HG03354 (cell line): ENCODE measurements at regions not wholly inside any gene's neighbourhood (a gene's known extent, or its start where the extent isn't known, plus 50 kb on each side); places are given as distances from the start of the nearest gene placed in this dataset.
"Not testable (repeated sequence)": the region's sequence is repeated elsewhere in the genome, so short reads cannot be mapped to it uniquely, and the experiment has no call there.

ENCODE experiments used
- ATAC-seq: cut with Tn5 transposase; IDR thresholded peaks from one replicate; pipeline ENCODE4 v1.9.1; 2021; ENCODE audit warnings: mild to moderate bottlenecking; ENCODE audit not compliant: unreplicated experiment, poor library complexity, severe bottlenecking

DNA sequence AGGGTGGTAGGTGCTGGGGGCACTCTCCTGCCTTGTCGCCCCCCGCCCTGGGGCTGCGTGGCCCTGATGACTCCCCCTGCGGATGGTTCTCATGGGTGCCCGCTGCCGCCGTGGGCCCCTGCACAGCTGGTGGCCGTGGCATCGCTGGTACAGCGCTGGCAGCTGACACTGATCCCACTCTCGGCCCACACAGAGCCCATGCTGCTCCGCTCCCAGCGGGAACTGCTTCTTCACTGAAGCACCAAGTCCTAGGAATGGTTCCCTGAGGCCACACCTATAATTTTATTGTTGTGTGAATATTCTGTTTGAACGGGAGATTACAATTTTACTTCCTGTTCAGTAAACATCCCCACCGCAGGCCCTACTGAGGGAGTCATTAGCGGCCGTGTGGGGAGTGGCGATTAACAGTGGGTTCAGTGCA lies 138.6 kb upstream of the NKX1-1 start:
- ATAC-seq, result no peak

DNA sequence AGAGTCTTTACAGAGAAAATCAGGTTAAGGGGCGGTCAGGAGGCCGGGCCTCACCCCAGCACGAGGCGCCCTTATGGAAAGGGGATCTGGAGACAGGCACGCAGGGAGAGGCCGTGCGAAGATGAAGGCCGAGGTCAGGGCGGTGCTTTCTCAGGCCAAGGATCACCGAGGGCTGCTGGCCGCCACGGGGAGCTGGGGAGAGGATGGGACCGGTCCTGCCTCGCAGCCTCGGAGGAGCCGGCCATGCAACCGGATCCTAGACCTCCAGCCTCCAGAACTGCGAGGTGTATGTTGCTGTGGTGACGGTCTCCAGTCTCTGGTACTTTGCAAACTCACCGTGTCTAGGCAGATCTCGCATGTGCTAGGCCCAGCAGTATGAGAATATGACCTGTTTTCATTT lies 138.2 kb upstream of the NKX1-1 start:
- not testable (repeated sequence) for ATAC-seq

DNA sequence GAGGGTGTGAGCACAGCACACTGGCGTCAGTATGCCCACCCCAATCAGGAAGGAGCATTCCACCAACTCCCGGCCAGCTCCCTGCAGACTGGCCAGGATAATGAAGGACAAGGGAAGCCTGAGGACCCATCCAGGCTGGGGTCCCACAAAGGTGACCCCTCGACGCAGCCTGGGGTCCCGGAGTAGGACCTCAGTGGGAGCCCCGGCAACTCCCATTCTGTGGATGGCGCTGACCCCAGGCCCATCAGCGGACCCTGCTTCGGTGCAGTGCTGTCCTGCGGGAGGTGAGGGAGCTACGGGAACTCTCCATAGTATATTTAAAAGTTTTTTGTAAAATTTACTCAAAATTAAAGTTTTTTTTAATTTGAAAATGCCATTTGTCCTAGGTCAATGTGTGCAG lies 137.7 kb upstream of the NKX1-1 start:
- ATAC-seq, result no peak

DNA sequence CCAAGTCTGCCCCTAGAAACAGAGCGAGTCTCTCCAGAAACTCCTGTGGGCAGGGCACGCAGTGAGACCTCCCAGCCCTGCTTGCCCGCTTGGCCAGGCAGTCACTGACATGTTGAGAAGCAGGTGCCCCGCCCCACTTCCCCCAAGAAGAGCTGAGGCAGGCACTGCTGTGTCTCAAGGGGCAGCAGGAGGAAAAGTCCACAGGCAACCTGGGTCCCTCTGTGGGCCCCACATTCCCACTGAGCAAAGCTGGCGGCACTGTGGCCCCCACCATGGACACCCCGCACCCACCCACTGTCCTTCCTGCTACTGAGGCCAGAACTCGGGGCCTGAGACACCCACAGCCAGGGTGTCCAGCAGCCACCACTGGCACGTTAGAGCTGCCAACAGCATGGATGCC lies 137.3 kb upstream of the NKX1-1 start:
- ATAC-seq, result no peak

DNA sequence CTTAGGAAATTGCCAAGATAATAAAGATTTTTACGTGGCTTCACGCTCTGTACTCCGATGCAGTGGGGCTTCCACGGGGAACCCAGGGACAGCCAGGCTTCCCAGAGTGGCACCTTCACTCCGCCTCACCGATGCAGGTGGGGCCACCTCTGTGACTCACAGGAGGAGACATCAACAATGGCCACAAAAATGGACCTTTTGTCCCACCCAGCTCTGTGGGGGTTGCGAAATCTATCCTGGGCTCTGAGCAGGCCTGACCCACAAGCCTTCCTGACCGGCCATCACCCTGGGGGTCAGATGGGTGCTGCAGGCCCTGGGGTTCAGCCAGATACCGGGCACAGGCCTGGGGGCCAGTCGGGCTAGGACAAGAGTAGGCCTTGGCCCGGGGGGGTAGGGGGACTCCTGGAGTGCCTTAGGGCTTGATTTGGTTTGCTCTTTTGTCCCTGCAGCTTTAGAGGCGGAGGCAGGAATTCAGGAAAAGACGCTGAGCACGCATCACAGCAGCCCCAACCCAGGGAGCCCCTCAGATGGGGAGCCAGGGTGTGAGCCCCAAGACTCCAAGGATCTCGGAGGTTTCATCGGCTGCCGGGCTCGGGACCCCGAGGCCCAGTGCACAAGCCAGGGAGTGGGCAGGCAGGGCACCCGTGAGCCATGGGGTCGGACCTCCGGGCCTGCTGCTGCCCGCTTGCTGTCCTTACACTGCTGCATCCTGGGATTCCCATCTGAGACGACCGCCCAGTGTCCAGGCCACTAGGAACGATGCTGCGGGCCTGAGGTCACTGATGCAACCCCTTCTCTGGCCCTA lies 136.5 kb upstream of the NKX1-1 start:
- ATAC-seq, result no peak

DNA sequence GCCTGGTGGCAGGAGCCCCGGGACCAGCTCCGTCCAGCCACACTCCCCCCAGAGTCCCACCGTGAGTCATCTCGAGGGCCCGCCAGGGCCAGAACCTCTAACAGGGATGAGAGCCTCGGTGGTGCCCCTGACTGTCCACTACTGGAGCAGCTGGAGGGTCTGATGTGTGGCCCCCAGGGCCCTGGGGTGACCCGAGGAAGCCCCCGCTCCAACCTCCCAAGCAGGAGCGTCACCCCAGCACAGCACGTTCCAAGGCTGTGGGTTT lies 135.9 kb upstream of the NKX1-1 start:
- no peak for ATAC-seq

DNA sequence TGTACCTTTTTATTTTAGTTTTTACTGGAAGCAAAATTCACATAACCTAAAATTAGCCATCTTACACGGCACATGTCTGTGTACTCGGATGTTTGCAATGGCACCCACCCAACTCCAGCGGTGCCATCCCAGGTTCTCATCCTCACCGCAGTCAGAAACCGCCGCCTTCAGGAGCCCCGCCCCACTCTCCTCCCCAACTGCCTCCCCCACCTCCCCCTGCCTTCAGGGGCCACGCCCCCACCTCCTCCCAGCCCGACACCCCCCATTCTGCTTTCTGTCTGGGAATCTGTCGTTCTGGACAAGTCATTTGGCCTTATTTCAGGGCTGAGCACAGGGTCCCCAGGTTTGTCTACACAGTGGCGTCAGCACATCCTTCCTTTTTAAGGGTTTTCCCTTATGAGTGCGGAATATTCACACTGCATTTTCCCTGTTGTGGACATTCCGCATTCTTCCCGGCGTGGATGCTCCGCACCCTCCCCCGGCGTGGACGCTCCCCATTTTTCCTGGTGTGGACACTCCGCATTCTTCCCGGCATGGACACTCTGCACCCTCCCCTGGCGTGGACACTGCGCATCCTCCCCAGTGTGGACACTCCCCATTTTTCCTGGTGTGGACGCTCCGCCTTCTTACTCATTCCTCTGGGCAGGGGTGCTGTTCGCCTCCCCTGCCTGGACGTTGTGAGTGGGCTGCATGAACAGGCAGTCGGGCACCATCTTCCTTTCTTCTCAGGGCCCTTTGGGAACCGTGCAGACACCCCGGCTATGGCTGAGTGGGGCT lies 135.4 kb upstream of the NKX1-1 start:
- no peak for ATAC-seq

DNA sequence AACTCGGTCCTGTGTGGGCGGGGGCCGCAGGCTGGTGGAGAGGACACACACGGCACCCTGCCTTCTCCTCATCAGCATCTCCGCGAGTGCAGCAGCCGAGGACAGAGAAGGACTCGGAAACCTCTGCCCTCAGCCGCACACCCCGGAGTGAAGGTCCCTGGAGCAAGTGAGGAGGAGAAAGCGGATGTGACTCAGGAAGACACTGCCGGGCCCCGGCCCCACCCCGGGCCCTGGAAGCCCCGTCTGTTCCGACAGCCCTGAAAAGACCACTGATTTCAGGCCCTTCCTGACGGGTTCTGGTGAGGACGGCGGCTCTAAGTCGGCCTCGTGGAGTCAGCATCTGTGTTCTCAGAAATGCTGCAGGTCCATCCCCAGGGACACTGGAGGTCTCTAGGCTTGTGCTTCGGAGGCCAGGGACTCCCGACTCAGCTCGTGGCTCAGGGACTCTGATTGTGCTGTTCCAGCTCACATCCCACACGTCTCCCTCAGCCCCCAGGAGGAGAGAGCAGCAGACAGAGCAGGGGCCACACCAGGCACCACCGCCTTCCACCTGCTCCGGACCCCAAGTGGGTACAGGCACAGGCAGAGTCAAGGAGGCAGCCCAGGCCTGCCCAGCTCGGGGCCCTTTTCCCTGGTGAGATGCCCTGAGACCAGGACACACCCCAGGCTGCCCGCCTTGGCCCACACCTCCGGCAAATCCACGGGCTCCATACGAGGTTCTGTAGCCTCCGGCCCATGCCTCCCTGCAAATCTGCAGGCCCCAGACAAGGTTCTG lies 134.5 kb upstream of the NKX1-1 start:
- no peak for ATAC-seq

DNA sequence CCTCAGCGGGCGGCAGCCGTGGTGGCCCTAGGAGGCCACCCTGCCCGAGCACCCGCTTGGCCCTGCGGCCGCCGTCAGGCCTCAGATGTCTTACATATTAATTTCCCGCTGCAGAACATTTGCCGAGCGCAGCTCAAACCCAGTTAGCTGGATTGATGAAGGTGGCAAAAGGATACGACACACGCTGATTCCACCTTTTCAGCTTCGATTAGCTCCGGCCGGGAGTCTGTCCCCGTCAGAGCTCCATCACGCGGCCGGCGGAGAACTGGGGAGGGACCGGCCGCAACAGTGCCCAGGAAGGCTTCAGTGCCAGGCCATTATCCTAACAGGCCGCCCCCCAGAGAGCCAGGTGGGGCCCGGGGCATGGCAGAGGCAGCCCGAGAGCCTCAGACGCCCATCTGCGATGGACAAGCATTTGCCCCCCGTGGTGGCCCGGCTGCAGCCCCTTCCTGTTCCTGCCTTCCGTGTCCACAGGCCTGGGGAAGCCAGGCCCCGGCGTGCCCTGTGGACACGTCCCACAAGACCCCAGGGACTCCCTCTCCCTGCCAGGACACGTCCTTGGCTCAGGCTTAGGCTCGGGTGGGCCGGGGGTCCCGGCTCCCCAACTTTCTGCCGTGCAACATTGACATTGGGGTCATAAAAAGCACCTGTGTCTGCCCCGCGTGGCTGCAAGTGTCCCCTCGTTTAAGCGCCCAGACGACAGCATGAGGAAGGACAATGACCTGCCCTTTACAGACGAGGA lies 133.8 kb upstream of the NKX1-1 start:
- no peak for ATAC-seq

DNA sequence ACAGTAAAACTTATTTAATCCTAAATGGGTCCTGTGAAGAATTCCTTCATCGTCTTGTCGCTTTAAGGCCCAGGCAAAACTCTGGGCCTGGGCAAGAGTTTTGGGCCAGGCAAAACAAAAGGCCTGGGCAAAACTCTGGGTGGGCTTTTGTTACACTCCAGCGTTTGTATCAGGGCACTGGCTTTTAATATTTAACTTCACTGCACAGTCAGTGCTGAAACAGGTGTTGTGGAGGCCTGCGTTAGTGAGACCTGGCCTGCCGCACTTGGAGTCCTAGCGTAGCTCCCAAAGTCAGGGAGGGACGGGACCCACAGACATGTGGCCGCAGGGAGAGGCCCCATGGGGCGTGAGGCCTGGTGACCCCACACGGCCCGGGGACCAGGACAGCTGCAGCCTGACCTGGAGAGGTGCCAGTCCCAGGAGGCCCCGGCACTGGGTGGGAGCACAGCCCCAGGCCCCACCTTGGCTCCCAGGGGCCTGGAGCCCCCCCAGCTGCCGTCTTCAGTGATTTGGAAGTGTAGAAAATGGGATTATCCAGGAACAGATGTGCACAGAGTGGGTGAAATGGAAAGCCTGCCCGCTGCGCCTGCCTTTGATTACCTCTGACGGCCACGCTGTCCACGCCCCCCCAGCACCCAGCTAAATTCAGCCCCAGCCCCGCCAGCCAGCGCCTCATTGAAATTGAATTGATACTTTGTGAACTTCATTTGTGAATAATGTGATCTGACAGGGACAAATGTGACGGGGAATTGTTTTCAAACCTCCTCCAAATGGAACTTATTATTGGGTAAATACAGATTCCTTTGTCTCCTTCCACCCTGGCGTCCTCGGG lies 132.9 kb upstream of the NKX1-1 start:
- ATAC-seq, result no peak

DNA sequence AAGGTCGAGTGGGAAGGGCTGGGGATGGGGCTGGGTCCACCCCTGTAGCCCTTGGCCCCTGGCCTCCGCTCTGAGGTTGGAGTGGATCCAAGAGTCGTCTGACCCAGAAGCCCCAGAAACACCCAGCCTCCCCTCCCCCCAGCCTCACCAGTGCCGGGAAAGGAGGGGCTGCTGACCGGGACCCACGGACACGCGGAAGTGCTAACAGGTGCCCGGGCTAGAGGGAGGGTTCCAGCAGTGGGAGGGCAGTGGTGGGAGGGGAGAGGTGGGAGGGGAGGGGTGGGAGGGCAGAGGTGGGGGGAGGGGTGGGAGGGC lies 131.8 kb upstream of the NKX1-1 start:
- ATAC-seq, result no peak

DNA sequence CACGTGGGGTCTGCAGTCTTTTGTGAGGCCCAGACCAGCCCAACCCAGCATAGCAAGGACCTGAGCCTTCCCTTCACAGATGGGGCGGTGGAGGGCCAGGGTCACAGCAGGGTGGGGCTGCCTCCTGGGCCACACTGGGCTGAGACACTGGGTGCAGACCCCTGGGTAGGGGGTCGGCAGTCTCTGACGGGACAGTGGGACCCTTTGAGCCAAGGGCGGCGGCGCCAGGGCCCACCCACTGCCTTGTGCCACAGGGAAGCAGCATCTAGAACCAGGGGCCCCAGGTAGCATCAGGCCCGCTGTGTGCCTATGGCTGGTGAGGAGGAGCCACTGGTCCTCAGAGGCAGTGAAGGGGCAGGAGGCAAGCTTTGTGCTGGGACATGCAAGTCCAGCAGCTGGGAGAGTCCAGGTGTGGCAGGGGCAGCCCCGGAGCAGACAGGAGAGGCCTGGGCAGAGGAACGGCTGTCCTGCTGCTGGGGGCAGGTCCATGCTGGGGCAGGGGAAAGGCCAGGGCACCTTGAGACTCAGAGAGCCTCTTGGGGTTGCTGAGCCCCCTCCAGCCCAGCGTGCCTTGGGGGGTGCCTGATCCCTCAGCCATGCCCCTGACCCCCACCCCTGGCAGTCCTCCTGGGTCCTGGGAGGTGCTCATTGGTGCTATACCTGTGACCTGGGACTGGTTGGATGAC lies 131.3 kb upstream of the NKX1-1 start:
- no peak for ATAC-seq

DNA sequence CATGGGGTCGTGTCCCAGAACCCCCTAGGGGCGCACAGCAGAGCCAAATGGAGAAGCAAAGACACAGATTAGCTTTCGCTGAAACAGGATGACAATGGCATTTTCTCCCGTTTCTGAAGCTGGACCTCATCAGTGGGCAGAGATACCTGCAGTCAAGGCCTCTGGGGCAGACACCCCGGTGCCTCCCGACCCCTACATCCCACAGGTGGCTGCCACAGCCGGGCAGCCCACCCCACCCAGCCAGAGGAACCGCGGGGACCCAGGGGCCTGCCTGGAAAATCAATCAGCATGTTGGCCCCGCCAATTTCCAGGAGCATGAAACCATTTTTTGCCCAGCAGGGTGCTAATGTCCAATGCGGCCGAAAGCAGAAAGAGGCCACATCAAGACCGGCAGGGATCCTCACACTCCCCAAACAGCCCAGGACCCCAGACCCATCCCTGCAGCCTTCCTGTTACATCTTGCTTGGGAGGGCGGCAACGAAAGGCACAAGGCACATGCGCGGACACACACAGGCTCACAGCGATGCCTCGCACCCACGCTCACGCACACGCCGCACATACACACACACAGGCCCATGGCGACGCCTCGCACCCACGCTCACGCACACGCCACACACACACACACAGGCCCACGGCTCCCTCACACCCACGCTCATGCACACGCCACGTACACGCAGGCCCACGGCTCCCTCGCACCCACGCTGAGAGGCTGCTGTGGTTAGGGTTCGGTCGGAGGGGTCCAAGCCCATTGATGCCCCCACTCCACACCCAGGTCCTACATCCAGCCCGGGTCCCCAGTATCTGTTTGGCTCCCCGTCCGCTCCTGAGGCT lies 130.6 kb upstream of the NKX1-1 start:
- ATAC-seq, result no peak

DNA sequence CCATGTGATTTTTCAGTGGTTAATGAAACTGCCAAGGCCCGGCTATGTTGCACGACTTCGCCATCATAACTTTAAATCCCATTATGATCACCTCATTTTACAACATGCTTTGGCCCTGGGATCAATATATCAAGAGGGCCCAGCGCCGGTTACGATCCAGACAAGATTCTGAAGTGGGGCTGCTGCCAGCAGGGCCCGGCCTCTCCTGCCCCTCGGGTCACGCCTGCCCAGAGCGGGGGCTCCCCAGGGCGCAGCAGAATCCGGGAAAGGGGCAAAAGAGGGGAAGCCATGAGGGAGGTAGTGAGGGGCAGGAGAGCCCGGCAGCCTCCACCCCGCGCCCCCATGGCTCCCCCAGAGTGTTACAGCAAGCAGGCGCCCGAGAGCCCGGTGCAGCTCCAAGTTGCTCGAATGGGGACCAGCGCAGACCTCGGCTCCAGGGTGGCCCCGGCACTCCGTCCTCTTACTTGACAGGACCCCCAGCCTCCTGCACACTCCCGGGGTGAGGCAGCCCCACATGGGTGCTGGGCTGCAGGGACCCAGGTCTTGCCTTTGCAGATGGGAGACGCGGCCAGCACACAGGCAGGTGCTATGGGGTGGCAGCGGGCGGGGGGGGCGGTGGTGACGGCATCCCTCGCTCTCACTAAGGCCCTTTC lies 129.8 kb upstream of the NKX1-1 start:
- ATAC-seq, result no peak

DNA sequence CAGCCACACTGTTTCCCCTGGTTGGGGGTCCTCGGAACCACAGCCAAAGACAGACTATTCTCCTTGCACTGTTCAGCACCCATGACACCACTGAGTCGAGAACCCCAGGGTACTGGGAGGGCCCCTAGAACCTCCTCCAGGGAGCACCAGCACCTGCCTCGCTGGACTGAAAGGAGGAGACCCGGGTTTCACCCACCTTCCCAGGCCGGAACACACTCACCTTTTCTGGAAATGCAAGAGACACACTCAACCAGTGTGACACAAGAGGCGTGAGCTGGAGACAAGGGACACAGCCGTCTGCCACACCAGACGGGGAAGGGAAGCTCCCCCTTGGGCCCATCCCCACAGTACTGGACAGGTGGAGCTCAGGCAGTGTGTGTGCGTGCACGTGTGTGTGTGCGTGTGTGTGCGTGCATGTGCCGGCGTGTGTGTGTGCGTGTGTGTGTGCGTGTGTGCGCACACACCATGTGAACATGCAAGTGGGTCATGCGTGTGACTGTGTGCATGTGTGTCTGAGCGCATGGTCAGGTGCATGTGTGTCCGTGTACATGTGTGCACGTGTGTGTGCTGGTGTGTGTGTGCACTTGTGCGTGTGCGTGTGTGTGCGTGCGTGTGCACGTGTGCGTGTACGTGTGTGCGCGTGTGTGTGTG lies 128.8 kb upstream of the NKX1-1 start:
- no peak for ATAC-seq

DNA sequence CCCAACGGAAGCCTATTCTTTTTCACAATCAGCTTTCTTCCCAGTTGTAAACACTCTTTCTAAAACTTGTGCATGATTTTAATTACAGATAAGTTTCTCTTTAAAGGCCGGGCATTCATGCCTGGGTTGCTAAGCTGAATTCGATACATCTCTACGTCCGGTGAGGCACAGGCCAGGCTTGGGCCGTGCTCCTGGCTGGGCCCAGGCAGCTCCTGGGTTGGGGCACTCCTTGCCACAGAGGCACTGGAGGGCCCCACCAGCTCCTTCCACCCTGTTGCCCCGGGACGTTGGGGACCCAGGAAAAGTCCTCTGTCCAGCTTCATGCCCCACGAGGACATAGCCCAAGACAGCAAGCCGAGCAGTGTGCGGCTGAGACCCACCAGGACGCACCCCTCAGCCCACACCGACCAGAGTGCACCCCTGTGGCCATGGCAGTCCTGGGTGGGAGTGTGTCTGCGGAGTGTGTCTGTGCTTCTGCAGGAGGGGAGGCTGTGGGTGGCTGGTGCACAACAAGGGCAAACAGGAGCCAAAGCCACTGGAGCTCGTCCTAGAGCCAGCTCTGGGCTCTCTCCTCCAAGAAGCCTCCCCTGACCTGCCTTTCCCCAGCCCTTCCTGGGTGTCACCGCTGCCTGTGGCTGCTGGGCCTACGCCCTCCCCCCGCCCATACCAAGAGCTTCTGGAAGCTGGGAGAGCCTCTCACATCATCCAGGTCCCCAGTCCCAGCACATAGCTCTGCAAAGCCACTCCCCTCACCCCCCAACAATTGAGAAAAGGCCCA lies 128.0 kb upstream of the NKX1-1 start:
- no peak for ATAC-seq
